Neutrophil (primary cell): ENCODE measurements at regions not wholly inside any gene's neighbourhood (a gene's known extent, or its start where the extent isn't known, plus 50 kb on each side); places are given as distances from the start of the nearest gene placed in this dataset.

Experiments used
- H3K27ac ChIP-seq: fragments of 200-600 bp; sonication (generic); 2 replicates; pipeline ENCODE4 v1.5.1; 2016; ENCODE audit warnings: mild to moderate bottlenecking, moderate library complexity
- H3K27me3 ChIP-seq: fragments of 200-600 bp; sonication (generic); 2 replicates; pipeline ENCODE4 v1.6.0; 2016; ENCODE audit warnings: mild to moderate bottlenecking
- H3K36me3 ChIP-seq: fragments of 200-600 bp; sonication (generic); 2 replicates; pipeline ENCODE4 v1.5.1; 2017
- H3K4me1 ChIP-seq, 2 experiments: fragments of 200-600 bp in 1 of 2; sonication (generic) in 1 of 2; 1 replicate in 1 of 2; 2 replicates in 1 of 2; pipeline versions ENCODE4 v1.5.1 to v1.6.1; 2013 to 2016; ENCODE audit warnings: low read depth in 1 of 2, low read length in 1 of 2, mild to moderate bottlenecking in 1 of 2, moderate library complexity in 1 of 2; ENCODE audit not compliant: control insufficient read depth in 1 of 2, insufficient read depth in 1 of 2
- H3K4me3 ChIP-seq, 2 experiments: fragments of 200-600 bp in 1 of 2; sonication (generic) in 1 of 2; 1 replicate in 1 of 2; 2 replicates in 1 of 2; pipeline ENCODE4 v1.5.1; 2013 to 2016; ENCODE audit warnings: low read depth in 1 of 2, low read length in 1 of 2, mild to moderate bottlenecking in 1 of 2, moderate library complexity in 1 of 2
- H3K9me3 ChIP-seq: fragments of 200-600 bp; sonication (generic); 2 replicates; pipeline ENCODE4 v1.5.1; 2016
- TF ChIP-seq, protein P1 (sequence below): fragments of 200-600 bp; sonication (generic); IDR thresholded peaks from 2 replicates; pipeline ENCODE4 v1.5.1; 2016; ENCODE audit warnings: antibody characterized with exemption

DNA sequence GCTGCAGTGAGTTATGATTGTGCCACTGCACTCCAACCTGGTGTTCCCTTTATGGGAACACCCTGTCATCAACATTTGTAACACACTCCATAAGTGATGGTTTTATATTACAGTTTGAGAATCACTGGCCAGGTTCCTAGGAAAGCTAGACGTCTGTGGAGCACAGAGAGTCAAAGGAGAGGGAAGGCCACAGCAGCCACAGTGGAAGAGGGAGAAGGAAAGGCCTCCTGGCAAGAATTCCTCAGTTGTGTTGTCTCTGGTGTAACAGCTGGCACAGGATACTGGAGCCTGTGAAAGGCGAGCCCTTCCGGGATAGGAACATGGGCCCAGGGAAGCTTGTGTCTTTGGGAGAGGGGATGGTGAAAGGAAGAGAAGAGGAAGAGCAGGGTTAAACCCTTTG lies 360.5 kb upstream of the PIK3C3 start:
- H3K27me3 ChIP-seq, result no peaks in the 10 kb centered on the region
- TF ChIP-seq, protein P1, sequence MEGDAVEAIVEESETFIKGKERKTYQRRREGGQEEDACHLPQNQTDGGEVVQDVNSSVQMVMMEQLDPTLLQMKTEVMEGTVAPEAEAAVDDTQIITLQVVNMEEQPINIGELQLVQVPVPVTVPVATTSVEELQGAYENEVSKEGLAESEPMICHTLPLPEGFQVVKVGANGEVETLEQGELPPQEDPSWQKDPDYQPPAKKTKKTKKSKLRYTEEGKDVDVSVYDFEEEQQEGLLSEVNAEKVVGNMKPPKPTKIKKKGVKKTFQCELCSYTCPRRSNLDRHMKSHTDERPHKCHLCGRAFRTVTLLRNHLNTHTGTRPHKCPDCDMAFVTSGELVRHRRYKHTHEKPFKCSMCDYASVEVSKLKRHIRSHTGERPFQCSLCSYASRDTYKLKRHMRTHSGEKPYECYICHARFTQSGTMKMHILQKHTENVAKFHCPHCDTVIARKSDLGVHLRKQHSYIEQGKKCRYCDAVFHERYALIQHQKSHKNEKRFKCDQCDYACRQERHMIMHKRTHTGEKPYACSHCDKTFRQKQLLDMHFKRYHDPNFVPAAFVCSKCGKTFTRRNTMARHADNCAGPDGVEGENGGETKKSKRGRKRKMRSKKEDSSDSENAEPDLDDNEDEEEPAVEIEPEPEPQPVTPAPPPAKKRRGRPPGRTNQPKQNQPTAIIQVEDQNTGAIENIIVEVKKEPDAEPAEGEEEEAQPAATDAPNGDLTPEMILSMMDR, result no peak
- no peak overlapping the region for H3K4me3 ChIP-seq
- no peaks in the 10 kb centered on the region for H3K9me3 ChIP-seq
- no peak overlapping the region for H3K27ac ChIP-seq
- H3K36me3 ChIP-seq, result no peaks in the 10 kb centered on the region
- H3K4me1 ChIP-seq, result no peaks in the 10 kb centered on the region

DNA sequence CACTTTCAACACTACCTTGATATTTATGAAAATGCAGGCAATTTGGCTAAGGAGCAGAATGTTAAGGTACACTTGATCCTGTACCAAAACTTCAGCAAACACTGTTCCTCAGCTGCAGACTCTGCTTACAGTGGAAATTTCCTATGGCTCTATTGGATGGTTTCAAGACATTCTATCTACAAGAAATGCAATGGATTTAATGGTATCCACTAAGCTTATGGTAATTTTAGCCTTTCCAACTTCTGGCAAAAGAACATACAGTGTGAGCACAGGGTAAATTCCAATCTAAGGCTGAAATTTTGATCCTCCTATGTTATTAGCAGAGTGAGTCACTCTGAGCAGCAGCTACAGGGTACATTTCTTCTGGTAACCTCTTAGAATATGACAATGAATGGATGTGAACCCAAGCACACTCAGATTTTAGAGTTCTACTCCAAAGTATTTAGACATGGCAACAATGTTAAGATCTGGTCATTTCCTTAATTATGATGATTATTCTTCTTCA lies 361.8 kb upstream of the PIK3C3 start:
- TF ChIP-seq, protein P1, result no peak
- H3K27me3 ChIP-seq, result no peaks in the 10 kb centered on the region
- H3K9me3 ChIP-seq, result no peaks in the 10 kb centered on the region
- H3K4me1 ChIP-seq, result no peaks in the 10 kb centered on the region
- no peak overlapping the region for H3K27ac ChIP-seq
- no peaks in the 10 kb centered on the region for H3K36me3 ChIP-seq
- H3K4me3 ChIP-seq, result no peak overlapping the region

DNA sequence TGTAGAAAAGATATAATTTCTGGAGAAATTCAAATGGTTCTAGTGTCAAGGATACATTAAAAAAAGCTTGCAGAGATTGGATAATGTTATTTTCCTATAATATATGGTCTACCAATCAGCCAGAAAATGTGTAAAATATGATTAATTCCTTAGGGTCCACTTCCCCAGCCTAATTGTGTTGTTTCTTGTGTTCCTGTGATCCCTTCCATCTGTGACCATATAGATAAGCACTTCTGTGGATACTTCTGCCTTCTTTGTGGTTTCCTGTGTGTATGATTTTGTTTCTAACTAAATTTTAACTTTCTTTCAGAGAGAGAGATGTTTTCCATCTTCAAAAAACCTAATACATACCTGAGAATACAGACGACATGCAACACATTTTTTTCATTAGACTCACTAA lies 367.1 kb upstream of the PIK3C3 start:
- Histone ChIP-seq H3K4me1 (no peaks in the 10 kb centered on the region), H3K27ac (no peak overlapping the region), H3K27me3 (no peaks in the 10 kb centered on the region), H3K4me3 (no peak overlapping the region), H3K9me3 (no peaks in the 10 kb centered on the region), H3K36me3 (no peaks in the 10 kb centered on the region)
- TF ChIP-seq, protein P1, result no peak

GRCh38 chr18:41585512-41585911 lies 369.5 kb upstream of the PIK3C3 start:
- Histone ChIP-seq H3K4me1 (no peaks in the 10 kb centered on the region), H3K4me3 (no peak overlapping the region), H3K9me3 (no peaks in the 10 kb centered on the region), H3K36me3 (no peaks in the 10 kb centered on the region), H3K27ac (no peak overlapping the region), H3K27me3 (no peaks in the 10 kb centered on the region)
- TF ChIP-seq, protein P1, result no peak

DNA sequence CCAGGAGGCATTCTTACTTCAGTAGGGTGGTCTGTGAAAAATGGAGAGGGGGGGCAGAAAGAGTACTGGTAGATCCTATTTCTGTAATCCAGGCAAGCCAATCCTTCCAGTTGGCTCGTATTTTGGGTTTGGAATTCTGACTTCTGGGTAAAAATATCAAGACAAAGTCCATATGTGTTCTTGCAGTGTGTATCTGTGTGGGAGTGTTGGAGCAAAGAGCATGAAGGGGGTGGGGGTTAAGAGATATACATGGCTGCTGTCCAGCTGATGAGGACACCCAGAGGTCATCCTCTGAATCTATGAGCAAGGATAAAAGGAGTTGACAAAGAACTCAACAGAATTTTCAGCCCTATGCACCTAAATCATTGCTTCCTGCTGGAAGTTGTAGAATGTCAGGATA lies 375.8 kb upstream of the PIK3C3 start:
- Histone ChIP-seq H3K4me1 (no peaks in the 10 kb centered on the region), H3K27ac (no peak overlapping the region), H3K9me3 (no peaks in the 10 kb centered on the region), H3K36me3 (no peaks in the 10 kb centered on the region), H3K27me3 (no peaks in the 10 kb centered on the region), H3K4me3 (no peak overlapping the region)
- TF ChIP-seq, protein P1, result no peak

- H3K4me3 ChIP-seq, result no peak overlapping the region
- no peaks in the 10 kb centered on the region for H3K36me3 ChIP-seq
- no peaks in the 10 kb centered on the region for H3K9me3 ChIP-seq
Measured at GRCh38 chr18:41577529-41577928, 377.5 kb upstream of the PIK3C3 start.

More at GRCh38 chr18:41577529-41577928, 377.5 kb upstream of the PIK3C3 start:
- Histone ChIP-seq H3K4me1 (no peaks in the 10 kb centered on the region), H3K27ac (no peak overlapping the region), H3K27me3 (no peaks in the 10 kb centered on the region)
- TF ChIP-seq, protein P1, result no peak
